ENCODE measurements at regions not wholly inside any gene's neighbourhood (a gene's known extent, or its start where the extent isn't known, plus 50 kb on each side); places are given as distances from the start of the nearest gene placed in this dataset.

- peaks cover 7 to 8% of the 10 kb centered on the region in 2 donors for H3K9me3 Mint-ChIP-seq
- Histone ChIP-seq H3K27ac (ENCODE audit: low read length) (no peak overlapping the region), H3K27me3 (ENCODE audit: control insufficient read depth, insufficient read depth, low read length) (no peaks in the 10 kb centered on the region), H3K9me3 (ENCODE audit: control insufficient read depth, insufficient read depth, low read length) (peaks cover 3% of the 10 kb centered on the region), H3K4me3 (ENCODE audit: low read length) (no peak overlapping the region), H3K36me3 (ENCODE audit: control insufficient read depth, insufficient read depth, low read length) (no peaks in the 10 kb centered on the region), H3K4me1 (ENCODE audit: control insufficient read depth, insufficient read depth, low read length) (no peaks in the 10 kb centered on the region)
- no peak for TF ChIP-seq CTCF (IDR thresholded peaks at IDR 0.05)
- DNase-seq = no peak
- H3K27ac Mint-ChIP-seq = no peak overlapping the region
- H3K36me3 Mint-ChIP-seq = no peaks in the 10 kb centered on the region
- no peak for ATAC-seq
- 89% methylated on average over 4 of the region's 4 CpGs for WGBS (ENCODE audit: insufficient coverage)
- no peaks in the 10 kb centered on the region for H3K27me3 Mint-ChIP-seq (ENCODE audit: low read depth in 2 of 2)
- H3K4me3 Mint-ChIP-seq = no peak overlapping the region
- intact Hi-C loops (cut with micrococcal nuclease) = no loop called here
- H3K4me1 Mint-ChIP-seq = no peaks in the 10 kb centered on the region
Measured at GRCh38 chr1:195763907-195764374, 844.3 kb downstream of the KCNT2 start.

- H3K9me3 Mint-ChIP-seq = peaks cover 7 to 14% of the 10 kb centered on the region in 2 donors
Measured at GRCh38 chr1:195763146-195763906, 844.9 kb downstream of the KCNT2 start.

GRCh38 chr1:195761104-195761503 is 847.1 kb downstream of the KCNT2 start:
- no peak for ATAC-seq

More at GRCh38 chr1:195763146-195763906, 844.9 kb downstream of the KCNT2 start:
- Mint-ChIP-seq H3K27me3 (ENCODE audit: low read depth in 2 of 2) (no peaks in the 10 kb centered on the region), H3K36me3 (no peaks in the 10 kb centered on the region), H3K4me1 (no peaks in the 10 kb centered on the region), H3K4me3 (no peak overlapping the region), H3K27ac (no peak overlapping the region)
- H3K27ac ChIP-seq (ENCODE audit: low read length) = no peak overlapping the region
- intact Hi-C loops (cut with micrococcal nuclease) = no loop called here
- no peak for TF ChIP-seq CTCF (IDR thresholded peaks at IDR 0.05)
- peaks cover 3% of the 10 kb centered on the region for H3K9me3 ChIP-seq (ENCODE audit: control insufficient read depth, insufficient read depth, low read length)
- no peaks in the 10 kb centered on the region for H3K36me3 ChIP-seq (ENCODE audit: control insufficient read depth, insufficient read depth, low read length)
- ATAC-seq (no peak), DNase-seq (no peak)
- no peak overlapping the region for H3K4me3 ChIP-seq (ENCODE audit: low read length)
- WGBS (ENCODE audit: insufficient coverage) = 91% methylated on average over 22 of the region's 22 CpGs
- no peaks in the 10 kb centered on the region for H3K27me3 ChIP-seq (ENCODE audit: control insufficient read depth, insufficient read depth, low read length)
- H3K4me1 ChIP-seq (ENCODE audit: control insufficient read depth, insufficient read depth, low read length) = no peaks in the 10 kb centered on the region

More at GRCh38 chr1:195761104-195761503, 847.1 kb downstream of the KCNT2 start:
- no peak overlapping the region for H3K4me3 Mint-ChIP-seq
- no peak for DNase-seq
- Histone ChIP-seq H3K4me3 (ENCODE audit: low read length) (no peak overlapping the region), H3K9me3 (ENCODE audit: control insufficient read depth, insufficient read depth, low read length) (peaks cover 3% of the 10 kb centered on the region), H3K36me3 (ENCODE audit: control insufficient read depth, insufficient read depth, low read length) (no peaks in the 10 kb centered on the region), H3K27me3 (ENCODE audit: control insufficient read depth, insufficient read depth, low read length) (no peaks in the 10 kb centered on the region), H3K27ac (ENCODE audit: low read length) (no peak overlapping the region), H3K4me1 (ENCODE audit: control insufficient read depth, insufficient read depth, low read length) (no peaks in the 10 kb centered on the region)
- no peak overlapping the region for H3K27ac Mint-ChIP-seq
- H3K4me1 Mint-ChIP-seq = no peaks in the 10 kb centered on the region
- intact Hi-C loops (cut with micrococcal nuclease) = no loop called here
- TF ChIP-seq CTCF (IDR thresholded peaks at IDR 0.05) = no peak
- H3K27me3 Mint-ChIP-seq (ENCODE audit: low read depth in 2 of 2) = no peaks in the 10 kb centered on the region
- no peaks in the 10 kb centered on the region for H3K36me3 Mint-ChIP-seq
- H3K9me3 Mint-ChIP-seq = peaks cover 9 to 11% of the 10 kb centered on the region in 2 donors

Data from natural killer cell (primary cell).